Peyer's patch (tissue), 4 donors: ENCODE measurements at regions not wholly inside any gene's neighbourhood (a gene's known extent, or its start where the extent isn't known, plus 50 kb on each side); places are given as distances from the start of the nearest gene placed in this dataset.
"Not testable (repeated sequence)": the region's sequence is repeated elsewhere in the genome, so short reads cannot be mapped to it uniquely, and the experiment has no call there.

Experiments used
- DNase-seq, 3 donors: peaks; one replicate each; pipeline ENCODE4 v3.0.0-alpha.2; 2017 to 2019
- H3K27ac ChIP-seq, 4 donors: fragments of 200-600 bp; sonication (generic); one replicate each; pipeline ENCODE4 v1.5.1; 2016 to 2019
- H3K27me3 ChIP-seq, 2 donors: fragments of 200-600 bp; sonication (generic); one replicate each; pipeline ENCODE4 v1.5.1; 2019
- H3K36me3 ChIP-seq, 3 donors: fragments of 200-600 bp; sonication (generic); one replicate each; pipeline ENCODE4 v1.5.1; 2016 to 2019
- H3K4me1 ChIP-seq, 4 donors: fragments of 200-600 bp; sonication (generic); one replicate each; pipeline ENCODE4 v1.5.1; 2016 to 2019
- H3K4me3 ChIP-seq, 4 donors: fragments of 200-600 bp; sonication (generic); 1 replicate in 3 of 4; 2 replicates in 1 of 4; pipeline ENCODE4 v1.5.1; 2016 to 2019; ENCODE audit warnings: mild to moderate bottlenecking in 1 of 4
- H3K9me3 ChIP-seq, 4 donors: fragments of 200-600 bp; sonication (generic); one replicate each; pipeline ENCODE4 v1.5.1; 2016 to 2019; ENCODE audit warnings: mild to moderate bottlenecking in 1 of 4
- POLR2A ChIP-seq, 2 donors: fragments of 450-650 bp; IDR thresholded peaks; one replicate each; pipeline ENCODE4 v1.5.1; 2017; ENCODE audit warnings: antibody characterized with exemption in 2 of 2, mild to moderate bottlenecking in 2 of 2, moderate library complexity in 2 of 2
- TF ChIP-seq, protein P1 (sequence below), 6 experiments: fragments of 450-650 bp in 4 of 6; fragments of 200-600 bp in 2 of 6; sonication (generic) in 1 of 6; IDR thresholded peaks; one replicate each; pipeline ENCODE4 v1.5.1; 2017 to 2019; ENCODE audit warnings: antibody characterized with exemption in 6 of 6, mild to moderate bottlenecking in 3 of 6, moderate library complexity in 1 of 6

DNA sequence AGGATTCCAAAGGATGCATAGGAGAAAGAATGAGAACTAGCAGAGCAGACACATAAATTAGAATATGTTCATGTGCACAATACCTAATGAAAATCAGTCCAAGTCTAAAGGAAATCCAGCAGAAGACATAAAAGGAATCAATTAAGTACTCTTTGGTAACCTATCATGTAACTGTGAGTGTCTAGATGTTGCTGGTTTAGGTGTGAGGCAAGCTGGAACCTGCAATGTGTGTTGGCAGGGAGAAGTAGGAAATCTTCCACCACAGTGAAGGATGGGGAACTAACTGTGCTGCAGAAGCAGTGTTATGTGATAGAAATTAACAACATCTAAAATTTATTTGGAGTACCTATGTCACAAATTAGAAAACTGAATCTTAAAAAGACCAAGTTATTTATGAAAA is 330.8 kb upstream of the DKK2 start:
- no peak overlapping the region for H3K4me3 ChIP-seq
- H3K36me3 ChIP-seq = no peaks in the 10 kb centered on the region
- TF ChIP-seq, protein P1, sequence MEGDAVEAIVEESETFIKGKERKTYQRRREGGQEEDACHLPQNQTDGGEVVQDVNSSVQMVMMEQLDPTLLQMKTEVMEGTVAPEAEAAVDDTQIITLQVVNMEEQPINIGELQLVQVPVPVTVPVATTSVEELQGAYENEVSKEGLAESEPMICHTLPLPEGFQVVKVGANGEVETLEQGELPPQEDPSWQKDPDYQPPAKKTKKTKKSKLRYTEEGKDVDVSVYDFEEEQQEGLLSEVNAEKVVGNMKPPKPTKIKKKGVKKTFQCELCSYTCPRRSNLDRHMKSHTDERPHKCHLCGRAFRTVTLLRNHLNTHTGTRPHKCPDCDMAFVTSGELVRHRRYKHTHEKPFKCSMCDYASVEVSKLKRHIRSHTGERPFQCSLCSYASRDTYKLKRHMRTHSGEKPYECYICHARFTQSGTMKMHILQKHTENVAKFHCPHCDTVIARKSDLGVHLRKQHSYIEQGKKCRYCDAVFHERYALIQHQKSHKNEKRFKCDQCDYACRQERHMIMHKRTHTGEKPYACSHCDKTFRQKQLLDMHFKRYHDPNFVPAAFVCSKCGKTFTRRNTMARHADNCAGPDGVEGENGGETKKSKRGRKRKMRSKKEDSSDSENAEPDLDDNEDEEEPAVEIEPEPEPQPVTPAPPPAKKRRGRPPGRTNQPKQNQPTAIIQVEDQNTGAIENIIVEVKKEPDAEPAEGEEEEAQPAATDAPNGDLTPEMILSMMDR (IDR thresholded peaks at IDR 0.05) = no peak
- TF ChIP-seq POLR2A (IDR thresholded peaks at IDR 0.05) = no peak
- H3K27ac ChIP-seq = no peak overlapping the region
- DNase-seq = no peak
- no peaks in the 10 kb centered on the region for H3K4me1 ChIP-seq
- H3K9me3 ChIP-seq = no peaks in the 10 kb centered on the region
- H3K27me3 ChIP-seq = no peaks in the 10 kb centered on the region

DNA sequence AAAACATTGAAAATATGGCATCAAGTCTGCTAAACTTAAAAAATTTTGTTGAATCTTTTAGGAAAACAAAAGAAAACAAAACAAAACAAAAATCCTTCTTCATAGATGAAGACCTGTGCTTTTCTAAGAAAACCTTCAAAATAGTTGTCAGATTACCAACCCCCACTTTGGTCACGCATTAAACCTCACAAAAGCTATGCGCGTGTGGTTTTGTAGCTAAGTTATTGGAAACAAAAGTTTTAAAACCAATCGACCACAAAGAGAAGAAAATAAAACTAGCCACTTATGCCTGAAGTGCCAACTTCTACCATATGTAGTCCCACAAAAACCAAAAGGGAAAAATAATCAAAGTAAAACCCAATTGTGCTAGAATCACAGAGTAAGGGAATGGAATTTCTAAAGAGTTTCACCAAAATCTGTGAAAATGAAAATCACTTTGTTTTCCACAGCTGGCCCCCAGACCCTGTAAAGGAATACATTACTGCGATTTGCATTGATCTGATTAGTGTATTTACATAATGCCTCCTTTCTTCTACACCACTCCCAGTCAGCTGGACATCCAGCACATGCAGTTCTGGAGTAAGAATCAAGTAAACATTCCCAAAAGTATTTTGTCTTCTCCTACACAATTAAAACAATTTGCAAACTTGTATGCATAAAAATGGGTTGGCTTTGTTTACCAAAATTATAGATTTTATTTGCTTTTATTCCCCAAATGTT is 330.1 kb upstream of the DKK2 start:
- no peaks in the 10 kb centered on the region for H3K36me3 ChIP-seq
- H3K27me3 ChIP-seq = no peaks in the 10 kb centered on the region
- no peaks in the 10 kb centered on the region for H3K9me3 ChIP-seq
- DNase-seq = no peak
- no peaks in the 10 kb centered on the region for H3K4me1 ChIP-seq
- H3K27ac ChIP-seq = no peak overlapping the region
- H3K4me3 ChIP-seq = no peak overlapping the region
- TF ChIP-seq POLR2A (IDR thresholded peaks at IDR 0.05) = no peak
- TF ChIP-seq, protein P1 (IDR thresholded peaks at IDR 0.05) = no peak

DNA sequence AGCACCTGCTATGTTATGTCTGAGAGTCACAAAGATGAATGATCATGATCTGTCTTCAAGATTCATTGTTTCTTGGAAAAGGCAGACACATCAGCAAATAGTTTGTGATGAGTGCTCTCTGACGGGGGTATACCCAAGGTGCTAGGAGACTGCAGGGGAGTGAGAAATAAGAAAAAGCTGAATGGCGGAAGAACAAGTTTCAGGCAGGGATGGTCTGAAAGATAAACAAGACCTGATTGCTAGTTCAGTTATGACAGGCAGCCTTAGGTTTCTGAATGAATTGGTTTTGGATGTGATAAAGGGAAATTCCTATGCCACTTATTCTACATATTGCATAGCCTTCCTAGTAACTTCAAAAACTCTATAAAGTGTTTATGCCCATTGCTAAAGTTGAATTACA is 327.0 kb upstream of the DKK2 start:
- no peak overlapping the region for H3K27ac ChIP-seq
- H3K4me1 ChIP-seq = no peaks in the 10 kb centered on the region
- DNase-seq = no peak
- no peaks in the 10 kb centered on the region for H3K9me3 ChIP-seq
- no peaks in the 10 kb centered on the region for H3K36me3 ChIP-seq
- TF ChIP-seq, protein P1 (IDR thresholded peaks at IDR 0.05) = no peak
- TF ChIP-seq POLR2A (IDR thresholded peaks at IDR 0.05) = no peak
- H3K27me3 ChIP-seq = no peaks in the 10 kb centered on the region
- no peak overlapping the region for H3K4me3 ChIP-seq

DNA sequence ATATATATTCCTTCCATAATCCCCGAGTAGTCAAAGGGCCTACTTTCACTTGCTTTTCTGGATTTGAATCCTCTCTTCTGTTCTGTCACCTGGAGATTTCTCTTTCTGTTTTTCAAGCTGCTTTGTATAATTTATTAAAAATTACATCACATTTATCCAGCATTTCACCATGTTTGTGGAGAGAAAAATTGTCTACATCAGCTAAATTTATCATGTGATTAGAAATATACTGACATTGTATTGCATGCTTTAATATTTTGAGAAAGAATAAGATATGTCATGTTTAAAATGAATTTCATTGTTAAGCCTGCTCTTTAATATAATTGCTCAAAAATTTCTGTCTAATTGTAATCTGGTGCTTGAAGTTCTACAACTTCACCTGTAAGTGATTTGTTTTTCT is 323.1 kb upstream of the DKK2 start:
- no peak for DNase-seq
- Histone ChIP-seq H3K27ac (no peak overlapping the region), H3K9me3 (no peaks in the 10 kb centered on the region), H3K36me3 (no peaks in the 10 kb centered on the region), H3K4me3 (no peak overlapping the region), H3K27me3 (no peaks in the 10 kb centered on the region), H3K4me1 (no peaks in the 10 kb centered on the region)
- TF ChIP-seq, protein P1 (IDR thresholded peaks at IDR 0.05) = no peak
- TF ChIP-seq POLR2A (IDR thresholded peaks at IDR 0.05) = no peak

DNA sequence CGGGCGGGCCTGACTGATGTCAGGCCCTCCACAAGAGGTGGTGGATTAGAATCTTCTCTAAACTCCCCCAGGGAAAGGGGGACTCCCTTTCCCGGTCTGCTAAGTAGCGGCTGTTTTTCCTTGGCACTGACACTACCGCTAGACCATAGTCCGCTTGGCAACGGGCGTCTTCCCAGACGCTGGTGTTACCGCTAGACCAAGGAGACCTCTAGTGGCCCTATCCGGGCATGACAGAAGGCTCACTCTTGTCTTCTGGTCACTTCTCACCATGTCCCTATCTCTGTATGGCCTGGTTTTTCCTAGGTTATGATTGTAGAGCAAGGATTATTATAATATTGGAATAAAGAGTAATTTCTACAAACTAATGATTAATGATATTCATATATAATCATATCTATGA is 318.2 kb upstream of the DKK2 start:
- not testable (repeated sequence) for H3K9me3 ChIP-seq, H3K27me3 ChIP-seq, H3K27ac ChIP-seq, H3K4me3 ChIP-seq, H3K36me3 ChIP-seq, H3K4me1 ChIP-seq, DNase-seq

DNA sequence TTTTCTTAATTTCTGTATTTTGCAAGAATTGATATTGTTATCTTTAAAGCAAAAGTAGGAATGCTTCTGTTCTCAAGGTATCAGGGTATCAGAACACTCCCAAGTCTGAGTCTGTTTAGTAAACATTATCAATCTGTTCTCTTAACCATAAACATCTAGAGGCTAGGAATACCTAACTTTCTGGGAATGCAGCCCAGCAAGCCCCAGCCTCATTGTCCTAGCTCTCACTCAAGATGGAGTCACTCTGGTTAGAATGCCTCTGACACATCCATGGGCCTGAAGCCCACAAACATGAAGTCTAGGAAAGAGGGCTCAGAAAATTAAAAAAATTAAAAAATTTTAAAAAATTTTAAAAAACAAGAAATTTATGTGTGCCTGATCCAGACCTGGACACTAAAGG is 315.1 kb upstream of the DKK2 start:
- Histone ChIP-seq H3K27ac (no peak overlapping the region), H3K4me1 (no peaks in the 10 kb centered on the region), H3K36me3 (no peaks in the 10 kb centered on the region), H3K9me3 (no peaks in the 10 kb centered on the region), H3K4me3 (no peak overlapping the region), H3K27me3 (no peaks in the 10 kb centered on the region)
- DNase-seq = no peak
- no peak for TF ChIP-seq POLR2A (IDR thresholded peaks at IDR 0.05)
- TF ChIP-seq, protein P1 (IDR thresholded peaks at IDR 0.05) = no peak
